SU-DHL-6 (cell line): ENCODE measurements at regions not wholly inside any gene's neighbourhood (a gene's known extent, or its start where the extent isn't known, plus 50 kb on each side); places are given as distances from the start of the nearest gene placed in this dataset.

Experiments
- H2AFZ ChIP-seq: fragments of 200-600 bp; sonication (generic); 2 replicates; pipeline ENCODE4 v1.6.1; 2014; ENCODE audit warnings: low read depth, mild to moderate bottlenecking, moderate library complexity, mixed read lengths, antibody characterized with exemption, low read length; ENCODE audit not compliant: severe bottlenecking
- H3F3A ChIP-seq: fragments of 200-600 bp; shearing (Covaris generic); 2 replicates; pipeline ENCODE4 v1.6.0; 2016; ENCODE audit warnings: antibody characterized with exemption, mild to moderate bottlenecking; ENCODE audit not compliant: insufficient read depth
- H3K27ac ChIP-seq: fragments of 200-600 bp; sonication (generic); 2 replicates; pipeline ENCODE4 v1.5.1; 2016; ENCODE audit warnings: low read depth, mild to moderate bottlenecking, low read length, moderate library complexity, mixed read lengths
- H3K27me3 ChIP-seq: fragments of 200-600 bp; sonication (generic), shearing (Covaris generic); 2 replicates; pipeline ENCODE4 v1.6.0; 2014; ENCODE audit warnings: mild to moderate bottlenecking, low read length
- H3K36me3 ChIP-seq: fragments of 200-600 bp; sonication (generic); 2 replicates; pipeline ENCODE4 v1.6.1; 2014; ENCODE audit warnings: mild to moderate bottlenecking, low read length, mixed read lengths
- H3K4me2 ChIP-seq: fragments of 300-600, 200-600 bp; shearing (Covaris generic), sonication (generic); 2 replicates; pipeline ENCODE4 v1.6.0; 2014; ENCODE audit warnings: low read length, low read depth, mild to moderate bottlenecking; ENCODE audit not compliant: poor library complexity, severe bottlenecking
- H3K4me3 ChIP-seq: fragments of 200-600 bp; sonication (generic); 2 replicates; pipeline ENCODE4 v1.5.1; 2014; ENCODE audit warnings: antibody characterized with exemption, low read length, mild to moderate bottlenecking, mixed read lengths; ENCODE audit not compliant: insufficient read depth, poor library complexity, severe bottlenecking
- H3K79me2 ChIP-seq: fragments of 200-600 bp; sonication (generic); 2 replicates; pipeline ENCODE4 v1.6.1; 2014; ENCODE audit warnings: mild to moderate bottlenecking, low read length, moderate library complexity; ENCODE audit not compliant: insufficient read depth
- H3K9ac ChIP-seq: fragments of 200-600 bp; sonication (generic); 2 replicates; pipeline ENCODE4 v1.7.0; 2014; ENCODE audit warnings: mild to moderate bottlenecking, low read length
- H3K9me2 ChIP-seq: fragments of 200-600 bp; sonication (generic); replicated peaks from 2 replicates; pipeline ENCODE4 v1.6.1; 2014; ENCODE audit warnings: low read length; ENCODE audit not compliant: insufficient read depth
- H3K9me3 ChIP-seq: fragments of 200-600 bp; sonication (generic); 2 replicates; pipeline ENCODE4 v1.6.1; 2014; ENCODE audit warnings: low read length, mixed read lengths; ENCODE audit not compliant: insufficient read depth
- H4K20me1 ChIP-seq: fragments of 200-600 bp; sonication (generic); 2 replicates; pipeline ENCODE4 v1.6.1; 2014; ENCODE audit warnings: low read depth, mild to moderate bottlenecking, antibody characterized with exemption, low read length, moderate library complexity, mixed read lengths
- EZH2phosphoT487 ChIP-seq: fragments of 200-600 bp; sonication (generic), shearing (Covaris generic); conservative IDR thresholded peaks from 2 replicates; pipeline ENCODE4 v1.6.1; 2018; ENCODE audit warnings: mild to moderate bottlenecking, antibody characterized with exemption, low read length, moderate library complexity, mixed read lengths
- TF ChIP-seq, protein P1 (sequence below): fragments of 200-600 bp; sonication (generic); IDR thresholded peaks from one replicate; pipeline ENCODE4 v1.5.1; 2017; ENCODE audit warnings: antibody characterized with exemption, mild to moderate bottlenecking, low read length, moderate library complexity; ENCODE audit not compliant: insufficient read depth, poor library complexity, severe bottlenecking

DNA sequence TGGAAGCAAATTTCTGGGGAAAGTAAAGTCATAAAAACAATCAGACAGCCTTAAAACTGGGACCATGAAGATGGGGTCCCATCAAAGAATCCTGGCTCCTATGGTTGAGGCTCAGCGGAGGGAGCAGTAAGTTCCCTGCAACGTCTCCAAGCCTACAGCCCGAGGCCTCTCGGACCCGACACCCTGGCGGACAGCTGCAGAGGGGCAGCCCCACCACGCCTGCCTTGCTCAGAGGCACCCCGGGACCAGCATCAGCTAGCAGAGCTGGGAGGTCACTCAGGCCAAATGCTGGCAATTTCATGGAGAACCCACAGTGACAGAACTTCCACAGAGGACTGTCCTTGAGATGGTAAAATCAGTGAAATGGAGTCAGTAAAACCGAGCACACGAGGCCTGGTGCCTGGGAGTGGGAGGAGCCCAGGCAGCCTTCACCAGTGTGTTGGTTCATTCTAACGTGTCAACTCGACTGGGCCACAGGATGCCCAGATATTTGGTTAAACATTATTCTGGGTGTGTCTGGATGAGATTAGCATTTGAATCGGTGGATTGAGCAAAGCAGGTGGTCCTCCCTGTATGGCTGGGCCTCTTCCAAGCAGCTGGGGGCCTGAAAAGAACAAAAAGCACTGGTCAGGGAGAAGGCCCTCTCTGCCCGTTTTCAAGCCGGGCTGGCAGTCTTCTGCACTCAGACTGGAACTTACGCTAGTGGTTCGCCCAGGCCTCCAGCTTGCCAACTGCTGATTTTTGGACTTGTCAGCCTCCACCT is 96.2 kb upstream of the INSIG1 start:
- Histone ChIP-seq H3K4me2 (no peak overlapping the region), H3K4me3 (no peak overlapping the region), H3K27me3 (no peaks in the 10 kb centered on the region), H2AFZ (no peak overlapping the region), H3K9ac (no peak overlapping the region), H3F3A (no peaks in the 10 kb centered on the region), H3K79me2 (no peaks in the 10 kb centered on the region), H4K20me1 (no peaks in the 10 kb centered on the region), H3K36me3 (no peaks in the 10 kb centered on the region), H3K27ac (no peak overlapping the region), H3K9me2 (no peaks in the 10 kb centered on the region), H3K9me3 (0 out of 2 replicates have a peak, but pooled peaks cover under 1% of the 10 kb centered on the region)
- TF ChIP-seq, protein P1, sequence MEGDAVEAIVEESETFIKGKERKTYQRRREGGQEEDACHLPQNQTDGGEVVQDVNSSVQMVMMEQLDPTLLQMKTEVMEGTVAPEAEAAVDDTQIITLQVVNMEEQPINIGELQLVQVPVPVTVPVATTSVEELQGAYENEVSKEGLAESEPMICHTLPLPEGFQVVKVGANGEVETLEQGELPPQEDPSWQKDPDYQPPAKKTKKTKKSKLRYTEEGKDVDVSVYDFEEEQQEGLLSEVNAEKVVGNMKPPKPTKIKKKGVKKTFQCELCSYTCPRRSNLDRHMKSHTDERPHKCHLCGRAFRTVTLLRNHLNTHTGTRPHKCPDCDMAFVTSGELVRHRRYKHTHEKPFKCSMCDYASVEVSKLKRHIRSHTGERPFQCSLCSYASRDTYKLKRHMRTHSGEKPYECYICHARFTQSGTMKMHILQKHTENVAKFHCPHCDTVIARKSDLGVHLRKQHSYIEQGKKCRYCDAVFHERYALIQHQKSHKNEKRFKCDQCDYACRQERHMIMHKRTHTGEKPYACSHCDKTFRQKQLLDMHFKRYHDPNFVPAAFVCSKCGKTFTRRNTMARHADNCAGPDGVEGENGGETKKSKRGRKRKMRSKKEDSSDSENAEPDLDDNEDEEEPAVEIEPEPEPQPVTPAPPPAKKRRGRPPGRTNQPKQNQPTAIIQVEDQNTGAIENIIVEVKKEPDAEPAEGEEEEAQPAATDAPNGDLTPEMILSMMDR: no peak
- TF ChIP-seq EZH2phosphoT487: no peak

- no peaks in the 10 kb centered on the region for H3K36me3 ChIP-seq
- no peaks in the 10 kb centered on the region for H3K27me3 ChIP-seq
- no peak overlapping the region for H3K4me2 ChIP-seq
- no peaks in the 10 kb centered on the region for H3K79me2 ChIP-seq
- H3F3A ChIP-seq: no peaks in the 10 kb centered on the region
- no peak overlapping the region for H3K27ac ChIP-seq
- no peaks in the 10 kb centered on the region for H3K9me3 ChIP-seq
- H3K9ac ChIP-seq: no peak overlapping the region
- TF ChIP-seq, protein P1: no peak
- no peak for TF ChIP-seq EZH2phosphoT487
- no peaks in the 10 kb centered on the region for H4K20me1 ChIP-seq
- H2AFZ ChIP-seq: no peak overlapping the region
- no peak overlapping the region for H3K4me3 ChIP-seq
- H3K9me2 ChIP-seq: no peaks in the 10 kb centered on the region
These were observed 95.4 kb upstream of the INSIG1 start for GRCh38 chr7:155202106-155202871.

DNA sequence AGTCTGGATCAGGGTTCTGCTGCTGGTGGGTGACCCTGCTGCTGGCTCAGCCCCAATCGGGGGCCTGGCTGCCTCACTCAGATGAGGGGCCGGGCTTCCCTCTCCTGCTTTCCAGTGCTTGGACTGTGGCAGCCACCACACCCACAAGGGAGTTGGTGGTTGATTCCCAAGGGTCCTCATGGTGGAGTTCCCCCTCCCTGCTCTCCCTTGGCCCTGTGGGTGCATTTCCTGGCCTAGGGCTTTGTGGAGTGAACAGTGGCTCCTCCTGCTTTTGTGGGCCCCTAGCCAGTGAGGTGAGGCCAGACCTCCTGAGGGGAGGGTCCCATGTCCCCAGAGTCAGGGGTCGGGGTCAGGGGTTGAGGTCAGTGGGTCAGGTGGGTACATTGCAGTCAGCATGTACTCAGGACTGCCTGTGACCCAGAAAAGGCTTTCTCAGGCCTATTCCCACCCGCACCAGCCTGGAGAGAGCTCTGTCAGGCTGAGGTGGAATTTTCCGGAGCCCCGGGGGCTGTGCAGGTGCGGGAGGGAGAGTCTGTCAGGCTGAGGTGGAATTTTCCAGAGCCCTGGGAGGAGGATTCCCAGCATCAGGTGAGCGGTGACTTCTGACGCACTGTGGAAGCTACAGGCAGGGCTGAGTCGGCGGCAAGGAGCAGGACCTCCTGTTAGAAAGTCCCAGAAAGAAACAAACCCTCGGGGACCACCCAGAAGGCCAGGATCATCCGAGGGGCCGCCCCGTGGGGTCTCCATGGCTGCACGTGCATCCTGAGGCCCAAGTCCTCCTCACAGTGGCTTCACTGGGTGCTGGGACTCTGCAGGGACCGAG is 94.4 kb upstream of the INSIG1 start:
- Histone ChIP-seq H3K4me3 (no peak overlapping the region), H3K36me3 (no peaks in the 10 kb centered on the region), H3F3A (no peaks in the 10 kb centered on the region), H2AFZ (no peak overlapping the region), H3K9ac (no peak overlapping the region), H3K9me3 (no peaks in the 10 kb centered on the region), H3K4me2 (no peak overlapping the region), H3K27ac (no peak overlapping the region), H3K27me3 (no peaks in the 10 kb centered on the region), H3K79me2 (no peaks in the 10 kb centered on the region), H3K9me2 (no peaks in the 10 kb centered on the region), H4K20me1 (no peaks in the 10 kb centered on the region)
- TF ChIP-seq EZH2phosphoT487: no peak
- TF ChIP-seq, protein P1: no peak
